Sigmoid colon (tissue), 4 donors: ENCODE measurements at regions not wholly inside any gene's neighbourhood (a gene's known extent, or its start where the extent isn't known, plus 50 kb on each side); places are given as distances from the start of the nearest gene placed in this dataset.

ENCODE experiments used
- EP300 ChIP-seq, 4 donors: sonication (generic); formaldehyde crosslinking; IDR thresholded peaks; one replicate each; pipeline ENCODE4 v1.6.1; 2017; ENCODE audit warnings: antibody characterized with exemption in 4 of 4
- POLR2A ChIP-seq, 2 donors: fragments of 450-650 bp; IDR thresholded peaks; one replicate each; pipeline ENCODE4 v1.6.1; 2016; ENCODE audit warnings: antibody characterized with exemption in 2 of 2, mild to moderate bottlenecking in 2 of 2, moderate library complexity in 2 of 2
- POLR2AphosphoS5 ChIP-seq, 4 donors: sonication (generic); formaldehyde crosslinking; IDR thresholded peaks; one replicate each; pipeline ENCODE4 v1.6.1; 2017; ENCODE audit warnings: antibody characterized with exemption in 4 of 4
- TF ChIP-seq, protein P1 (sequence below), 4 experiments: fragments of 450-650 bp in 3 of 4; fragments of 200-600 bp in 1 of 4; IDR thresholded peaks; one replicate each; pipeline ENCODE4 v1.5.1; 2016 to 2019; ENCODE audit warnings: antibody characterized with exemption in 4 of 4, mild to moderate bottlenecking in 3 of 4, moderate library complexity in 2 of 4

DNA sequence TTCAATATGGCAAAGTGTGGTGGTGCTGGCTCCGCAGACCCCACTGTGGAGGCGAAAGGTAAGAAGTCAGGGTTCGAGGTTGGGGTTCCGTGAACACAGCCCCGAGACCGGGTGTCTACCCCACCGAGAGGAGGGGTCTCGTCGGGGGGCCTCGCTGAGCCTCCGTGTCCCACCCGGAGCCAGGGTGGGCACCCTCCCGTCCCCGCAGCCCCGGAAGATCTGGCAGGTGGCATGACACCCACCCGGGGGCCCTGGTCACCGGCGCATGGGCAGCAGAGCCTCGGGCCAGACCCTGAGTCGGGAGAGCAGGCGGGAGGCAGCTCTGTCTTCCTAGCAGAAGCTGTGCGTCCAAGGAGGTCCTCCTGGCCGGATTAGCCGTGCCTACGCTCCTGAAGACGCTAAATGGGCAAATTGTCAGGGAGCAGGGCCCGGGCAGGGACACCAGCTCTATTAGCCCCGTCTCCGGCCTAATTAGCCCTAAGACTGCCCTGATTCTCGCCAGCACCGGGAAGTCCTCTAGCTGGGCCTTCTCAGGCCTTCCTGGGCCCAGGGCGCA, 56.4 kb downstream of the UNCX start:
- TF ChIP-seq, protein P1, sequence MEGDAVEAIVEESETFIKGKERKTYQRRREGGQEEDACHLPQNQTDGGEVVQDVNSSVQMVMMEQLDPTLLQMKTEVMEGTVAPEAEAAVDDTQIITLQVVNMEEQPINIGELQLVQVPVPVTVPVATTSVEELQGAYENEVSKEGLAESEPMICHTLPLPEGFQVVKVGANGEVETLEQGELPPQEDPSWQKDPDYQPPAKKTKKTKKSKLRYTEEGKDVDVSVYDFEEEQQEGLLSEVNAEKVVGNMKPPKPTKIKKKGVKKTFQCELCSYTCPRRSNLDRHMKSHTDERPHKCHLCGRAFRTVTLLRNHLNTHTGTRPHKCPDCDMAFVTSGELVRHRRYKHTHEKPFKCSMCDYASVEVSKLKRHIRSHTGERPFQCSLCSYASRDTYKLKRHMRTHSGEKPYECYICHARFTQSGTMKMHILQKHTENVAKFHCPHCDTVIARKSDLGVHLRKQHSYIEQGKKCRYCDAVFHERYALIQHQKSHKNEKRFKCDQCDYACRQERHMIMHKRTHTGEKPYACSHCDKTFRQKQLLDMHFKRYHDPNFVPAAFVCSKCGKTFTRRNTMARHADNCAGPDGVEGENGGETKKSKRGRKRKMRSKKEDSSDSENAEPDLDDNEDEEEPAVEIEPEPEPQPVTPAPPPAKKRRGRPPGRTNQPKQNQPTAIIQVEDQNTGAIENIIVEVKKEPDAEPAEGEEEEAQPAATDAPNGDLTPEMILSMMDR (IDR thresholded peaks at IDR 0.05) = no peak
- TF ChIP-seq POLR2AphosphoS5 (IDR thresholded peaks at IDR 0.05) (no peak), POLR2A (IDR thresholded peaks at IDR 0.05) (no peak), EP300 (IDR thresholded peaks at IDR 0.05) (no peak)
